ENCODE measurements at regions not wholly inside any gene's neighbourhood (a gene's known extent, or its start where the extent isn't known, plus 50 kb on each side); places are given as distances from the start of the nearest gene placed in this dataset.
A peak's percentile ranks its signal among the peaks of the same experiment; 100 is the strongest.

GRCh38 chr9:96136992-96137670 is 164.8 kb downstream of the HSD17B3 start:
- DNase-seq, result peak; percentile 49
- peak; percentile 56 for ATAC-seq

GRCh38 chr9:96135753-96136290 is 166.2 kb downstream of the HSD17B3 start:
- DNase-seq, result no peak
- ATAC-seq, result no peak

More at GRCh38 chr9:96136992-96137670, 164.8 kb downstream of the HSD17B3 start:
- intact Hi-C loops (cut with micrococcal nuclease), result no loop called here

GRCh38 chr9:96135076-96135752 is 166.8 kb downstream of the HSD17B3 start:
- intact Hi-C loops (cut with micrococcal nuclease), result no loop called here
- no peak for ATAC-seq
- DNase-seq, result no peak

More at GRCh38 chr9:96135753-96136290, 166.2 kb downstream of the HSD17B3 start:
- intact Hi-C loops (cut with micrococcal nuclease), result no loop called here

- DNase-seq (no peak), ATAC-seq (no peak)
- intact Hi-C loops (cut with micrococcal nuclease), result no loop called here
Observed at GRCh38 chr9:96133321-96134021, 168.5 kb downstream of the HSD17B3 start.

- DNase-seq, result no peak
- intact Hi-C loops (cut with micrococcal nuclease), result no loop called here
- no peak for ATAC-seq
Observed at GRCh38 chr9:96131825-96132224, 170.2 kb downstream of the HSD17B3 start.

GRCh38 chr9:96130970-96131369 is 171.0 kb downstream of the HSD17B3 start:
- DNase-seq (no peak), ATAC-seq (no peak)
- intact Hi-C loops (cut with micrococcal nuclease), result no loop called here

- no peak for DNase-seq
- intact Hi-C loops (cut with micrococcal nuclease), result no loop called here
- no peak for ATAC-seq
Observed at GRCh38 chr9:96129747-96130146, 172.2 kb downstream of the HSD17B3 start.

GRCh38 chr9:96128880-96129279 is 173.1 kb downstream of the HSD17B3 start:
- intact Hi-C loops (cut with micrococcal nuclease), result no loop called here
- ATAC-seq (no peak), DNase-seq (no peak)

- no peak for ATAC-seq
- no peak for DNase-seq
- intact Hi-C loops (cut with micrococcal nuclease), result no loop called here
Observed at GRCh38 chr9:96126321-96126881, 175.6 kb downstream of the HSD17B3 start.

GRCh38 chr9:96125624-96126023 is 176.4 kb downstream of the HSD17B3 start:
- no peak for ATAC-seq
- intact Hi-C loops (cut with micrococcal nuclease), result no loop called here
- DNase-seq, result no peak

GRCh38 chr9:96122751-96123150 is 179.2 kb downstream of the HSD17B3 start:
- DNase-seq (no peak), ATAC-seq (no peak)
- intact Hi-C loops (cut with micrococcal nuclease), result no loop called here

- ATAC-seq (no peak), DNase-seq (no peak)
- intact Hi-C loops (cut with micrococcal nuclease), result no loop called here
Observed at GRCh38 chr9:96122282-96122681, 179.7 kb downstream of the HSD17B3 start.

- no peak for ATAC-seq
- DNase-seq, result no peak
- intact Hi-C loops (cut with micrococcal nuclease), result no loop called here
Observed at GRCh38 chr9:96121136-96121535, 180.8 kb downstream of the HSD17B3 start.

- intact Hi-C loops (cut with micrococcal nuclease), result no loop called here
- ATAC-seq, result no peak
- no peak for DNase-seq
Observed at GRCh38 chr9:96117398-96118080, 184.4 kb downstream of the HSD17B3 start.

- intact Hi-C loops (cut with micrococcal nuclease), result no loop called here
- ATAC-seq (peak; percentile 63), DNase-seq (no peak)
Observed at GRCh38 chr9:96116275-96117064, 185.5 kb downstream of the HSD17B3 start.

- intact Hi-C loops (cut with micrococcal nuclease), result no loop called here
- ATAC-seq (no peak), DNase-seq (no peak)
Observed at GRCh38 chr9:96115836-96116235, 186.1 kb downstream of the HSD17B3 start.

GRCh38 chr9:96113032-96113431 is 188.9 kb downstream of the HSD17B3 start:
- ATAC-seq, result no peak
- intact Hi-C loops (cut with micrococcal nuclease), result no loop called here
- DNase-seq, result no peak

GRCh38 chr9:96109680-96110351 is 192.2 kb downstream of the HSD17B3 start:
- ATAC-seq, result no peak
- intact Hi-C loops (cut with micrococcal nuclease), result no loop called here
- DNase-seq, result no peak
